ENCODE measurements at regions not wholly inside any gene's neighbourhood (a gene's known extent, or its start where the extent isn't known, plus 50 kb on each side); places are given as distances from the start of the nearest gene placed in this dataset.

DNA sequence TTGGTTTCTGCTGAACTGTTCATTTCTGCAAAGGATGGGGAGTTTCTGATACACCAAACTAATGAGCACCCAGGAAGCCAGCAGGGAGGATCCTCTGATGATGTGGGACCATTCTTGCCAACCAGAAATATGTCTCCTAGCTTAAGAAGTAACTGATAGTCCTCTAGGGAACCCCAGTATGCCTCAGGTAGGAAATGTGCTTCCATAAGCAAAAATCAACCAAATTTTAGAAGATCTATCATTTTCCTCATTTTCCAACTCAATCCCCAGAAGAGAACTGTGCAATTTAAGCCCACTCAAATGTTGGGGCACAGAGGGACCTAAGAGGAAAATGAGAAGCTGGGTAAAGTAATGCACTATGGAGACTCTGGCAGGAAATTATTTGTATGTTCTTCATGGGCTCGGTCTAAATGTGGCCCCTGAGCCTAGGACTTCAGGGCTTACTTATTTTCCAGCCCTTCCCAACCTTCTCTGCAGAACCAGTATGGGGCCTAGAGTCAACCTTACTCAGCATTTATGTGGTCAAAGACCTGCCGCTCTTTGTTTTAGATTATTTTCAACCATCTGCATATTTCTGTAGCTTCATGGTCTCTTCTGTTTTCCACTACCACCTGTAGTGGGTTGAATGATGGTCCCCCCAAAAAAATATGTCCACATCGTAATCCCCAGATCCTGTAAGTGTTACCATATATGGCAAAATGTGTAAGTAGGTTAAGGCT is 359.8 kb upstream of the CDH4 start:
- Mint-ChIP-seq H3K4me3 (ENCODE audit: unreplicated experiment) (no peak overlapping the region), H3K27me3 (ENCODE audit: low read depth) (no peaks in the 10 kb centered on the region), H3K9me3 (ENCODE audit: low read depth) (no peaks in the 10 kb centered on the region), H3K4me1 (ENCODE audit: low read depth) (no peaks in the 10 kb centered on the region), H3K36me3 (ENCODE audit: low read depth) (no peaks in the 10 kb centered on the region), H3K27ac (ENCODE audit: unreplicated experiment) (no peak overlapping the region)
- no peak for DNase-seq (ENCODE audit: low spot score)
- TF ChIP-seq, protein P1, sequence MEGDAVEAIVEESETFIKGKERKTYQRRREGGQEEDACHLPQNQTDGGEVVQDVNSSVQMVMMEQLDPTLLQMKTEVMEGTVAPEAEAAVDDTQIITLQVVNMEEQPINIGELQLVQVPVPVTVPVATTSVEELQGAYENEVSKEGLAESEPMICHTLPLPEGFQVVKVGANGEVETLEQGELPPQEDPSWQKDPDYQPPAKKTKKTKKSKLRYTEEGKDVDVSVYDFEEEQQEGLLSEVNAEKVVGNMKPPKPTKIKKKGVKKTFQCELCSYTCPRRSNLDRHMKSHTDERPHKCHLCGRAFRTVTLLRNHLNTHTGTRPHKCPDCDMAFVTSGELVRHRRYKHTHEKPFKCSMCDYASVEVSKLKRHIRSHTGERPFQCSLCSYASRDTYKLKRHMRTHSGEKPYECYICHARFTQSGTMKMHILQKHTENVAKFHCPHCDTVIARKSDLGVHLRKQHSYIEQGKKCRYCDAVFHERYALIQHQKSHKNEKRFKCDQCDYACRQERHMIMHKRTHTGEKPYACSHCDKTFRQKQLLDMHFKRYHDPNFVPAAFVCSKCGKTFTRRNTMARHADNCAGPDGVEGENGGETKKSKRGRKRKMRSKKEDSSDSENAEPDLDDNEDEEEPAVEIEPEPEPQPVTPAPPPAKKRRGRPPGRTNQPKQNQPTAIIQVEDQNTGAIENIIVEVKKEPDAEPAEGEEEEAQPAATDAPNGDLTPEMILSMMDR (IDR thresholded peaks at IDR 0.05), result no peak

DNA sequence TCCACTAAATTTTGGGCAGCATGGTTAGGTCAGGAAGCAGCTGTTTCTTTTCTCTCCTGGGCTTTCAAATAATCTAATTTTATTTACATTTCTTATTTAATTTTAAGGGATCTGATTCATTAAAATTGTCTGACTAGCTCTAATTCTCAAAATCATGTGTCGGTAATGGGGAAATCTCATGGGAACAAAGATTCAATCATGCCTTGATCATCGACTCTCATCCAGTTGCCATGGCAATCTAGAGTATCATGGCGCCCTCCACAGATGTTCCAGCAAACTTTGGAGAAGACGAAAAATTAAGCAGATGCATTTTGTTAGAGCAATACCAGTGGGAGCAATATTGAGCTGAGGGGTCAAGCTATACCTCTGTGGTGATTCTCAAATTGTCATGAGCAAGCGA is 358.0 kb upstream of the CDH4 start:
- no peaks in the 10 kb centered on the region for H3K9me3 Mint-ChIP-seq (ENCODE audit: low read depth)
- H3K4me1 Mint-ChIP-seq (ENCODE audit: low read depth), result no peaks in the 10 kb centered on the region
- no peak for DNase-seq (ENCODE audit: low spot score)
- no peak overlapping the region for H3K27ac Mint-ChIP-seq (ENCODE audit: unreplicated experiment)
- no peak overlapping the region for H3K4me3 Mint-ChIP-seq (ENCODE audit: unreplicated experiment)
- H3K36me3 Mint-ChIP-seq (ENCODE audit: low read depth), result no peaks in the 10 kb centered on the region
- H3K27me3 Mint-ChIP-seq (ENCODE audit: low read depth), result no peaks in the 10 kb centered on the region
- TF ChIP-seq, protein P1 (IDR thresholded peaks at IDR 0.05), result no peak

DNA sequence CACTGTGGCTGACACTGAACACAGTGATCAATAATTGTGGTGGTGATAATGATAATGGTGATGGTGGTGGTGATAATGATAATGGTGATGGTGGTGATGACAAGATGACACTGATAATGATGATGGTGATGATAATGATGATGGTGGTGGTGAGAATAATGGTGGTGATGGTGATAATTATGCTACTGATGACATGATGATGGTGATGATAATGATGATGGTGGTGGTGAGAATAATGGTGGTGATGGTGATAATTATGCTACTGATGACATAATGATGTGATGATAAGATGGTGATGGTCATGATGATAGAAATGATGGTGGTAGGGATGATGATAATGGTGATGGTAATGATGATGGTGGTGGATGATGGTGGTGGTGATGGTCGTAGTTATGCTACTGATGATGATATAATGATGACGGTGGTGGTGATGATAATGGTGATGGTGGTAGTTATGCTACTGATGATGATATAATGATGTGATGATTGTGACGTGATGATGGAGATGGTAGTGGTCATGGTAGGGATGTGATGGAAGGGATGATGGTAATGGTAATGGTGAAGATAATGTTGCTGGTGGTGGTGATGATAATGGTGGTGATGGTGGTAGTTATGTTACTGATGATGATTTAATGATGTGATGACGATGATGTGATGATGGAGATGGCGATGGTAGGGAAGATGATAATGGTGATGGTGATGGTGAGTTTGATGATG is 356.5 kb upstream of the CDH4 start:
- no peaks in the 10 kb centered on the region for H3K27me3 Mint-ChIP-seq (ENCODE audit: low read depth)
- H3K9me3 Mint-ChIP-seq (ENCODE audit: low read depth), result no peaks in the 10 kb centered on the region
- no peaks in the 10 kb centered on the region for H3K4me1 Mint-ChIP-seq (ENCODE audit: low read depth)
- no peak for DNase-seq (ENCODE audit: low spot score)
- TF ChIP-seq, protein P1 (IDR thresholded peaks at IDR 0.05), result no peak
- H3K36me3 Mint-ChIP-seq (ENCODE audit: low read depth), result no peaks in the 10 kb centered on the region
- H3K4me3 Mint-ChIP-seq (ENCODE audit: unreplicated experiment), result no peak overlapping the region
- H3K27ac Mint-ChIP-seq (ENCODE audit: unreplicated experiment), result no peak overlapping the region

DNA sequence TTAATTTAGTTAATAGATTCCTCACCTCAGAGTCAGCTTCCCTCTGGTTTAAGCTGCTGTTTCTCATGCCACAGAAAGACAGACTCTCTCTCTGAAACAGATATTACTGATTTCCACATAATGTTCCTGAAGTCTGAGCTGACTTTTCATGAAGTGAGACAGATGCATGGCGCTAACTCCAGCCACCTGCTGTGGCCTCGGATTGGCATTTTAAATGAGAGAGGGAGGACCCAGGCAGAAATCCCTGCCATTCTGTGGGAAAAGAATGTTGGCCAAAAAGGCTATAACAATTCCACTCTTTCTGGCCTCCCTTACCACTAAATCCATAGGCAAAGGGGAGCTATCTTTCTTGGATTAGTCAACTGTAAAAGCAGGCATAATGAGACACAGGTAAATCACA is 354.1 kb upstream of the CDH4 start:
- Mint-ChIP-seq H3K4me1 (ENCODE audit: low read depth) (no peaks in the 10 kb centered on the region), H3K9me3 (ENCODE audit: low read depth) (peaks cover 11% of the 10 kb centered on the region), H3K4me3 (ENCODE audit: unreplicated experiment) (no peak overlapping the region), H3K27me3 (ENCODE audit: low read depth) (no peaks in the 10 kb centered on the region), H3K36me3 (ENCODE audit: low read depth) (no peaks in the 10 kb centered on the region), H3K27ac (ENCODE audit: unreplicated experiment) (no peak overlapping the region)
- no peak for DNase-seq (ENCODE audit: low spot score)
- TF ChIP-seq, protein P1 (IDR thresholded peaks at IDR 0.05), result no peak

DNA sequence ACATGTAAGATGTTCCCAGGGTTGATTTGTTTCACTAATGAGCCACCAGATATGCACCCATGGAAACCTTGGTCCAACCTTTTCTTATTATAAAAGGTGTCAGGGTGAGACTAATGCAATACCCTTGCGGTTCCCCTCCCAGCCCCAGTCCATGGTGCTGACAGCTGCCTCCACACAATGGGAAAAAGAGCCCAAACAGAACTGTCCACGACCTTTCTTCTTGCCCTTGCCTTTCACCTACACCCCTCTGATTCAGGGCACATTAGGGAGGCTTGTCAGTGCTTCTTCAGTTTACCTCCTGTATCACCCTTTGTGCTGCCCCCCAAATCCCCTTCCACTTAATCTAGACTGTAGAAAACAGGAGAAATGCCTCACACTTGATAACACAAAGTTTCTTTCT is 352.7 kb upstream of the CDH4 start:
- TF ChIP-seq, protein P1 (IDR thresholded peaks at IDR 0.05), result no peak
- H3K27ac Mint-ChIP-seq (ENCODE audit: unreplicated experiment), result no peak overlapping the region
- DNase-seq (ENCODE audit: low spot score), result no peak
- no peak overlapping the region for H3K4me3 Mint-ChIP-seq (ENCODE audit: unreplicated experiment)
- no peaks in the 10 kb centered on the region for H3K36me3 Mint-ChIP-seq (ENCODE audit: low read depth)
- peaks cover 11% of the 10 kb centered on the region for H3K9me3 Mint-ChIP-seq (ENCODE audit: low read depth)
- no peaks in the 10 kb centered on the region for H3K4me1 Mint-ChIP-seq (ENCODE audit: low read depth)
- no peaks in the 10 kb centered on the region for H3K27me3 Mint-ChIP-seq (ENCODE audit: low read depth)
